Activated CD4-positive, alpha-beta T cell treated with anti-CD3 and anti-CD28 coated beads, Interleukin-2, amount 10 ng/mL, durations not matched to agents 7 days and 5 days (primary cell): ENCODE measurements at regions not wholly inside any gene's neighbourhood (a gene's known extent, or its start where the extent isn't known, plus 50 kb on each side); places are given as distances from the start of the nearest gene placed in this dataset.

Experiments
- CTCF ChIA-PET: fragments of 350-600 bp; sonication (Branson Sonifier 250); formaldehyde crosslinking; loops from one replicate; lab custom pipeline; 2021; ENCODE audit warnings: antibody characterized with exemption; lab: Charles Lee
- POLR2A ChIA-PET: fragments of 350-600 bp; sonication (Branson Sonifier 250); formaldehyde crosslinking; loops from one replicate; lab custom pipeline; 2021; ENCODE audit warnings: antibody characterized with exemption; lab: Charles Lee
- DNase-seq: peaks from one replicate; pipeline ENCODE4 v3.0.0-alpha.2; 2020
- H3K27ac Mint-ChIP-seq: one replicate; pipeline ENCODE4 v1.8.0; 2021; ENCODE audit warnings: mild to moderate bottlenecking, moderate library complexity, mixed read lengths
- H3K27me3 Mint-ChIP-seq: one replicate; pipeline ENCODE4 v1.8.0; 2021; ENCODE audit warnings: mixed read lengths
- H3K36me3 Mint-ChIP-seq: one replicate; pipeline ENCODE4 v1.8.0; 2021; ENCODE audit warnings: low read depth, mixed read lengths
- H3K4me1 Mint-ChIP-seq: one replicate; pipeline ENCODE4 v1.8.0; 2021; ENCODE audit warnings: mixed read lengths
- H3K4me3 Mint-ChIP-seq: one replicate; pipeline ENCODE4 v1.8.0; 2021; ENCODE audit warnings: mild to moderate bottlenecking, moderate library complexity, mixed read lengths
- H3K9me3 Mint-ChIP-seq: one replicate; pipeline ENCODE4 v1.8.0; 2021; ENCODE audit warnings: mixed read lengths

GRCh38 chr7:34389332-34390078 lies 268.5 kb upstream of the NPSR1 start:
- H3K36me3 Mint-ChIP-seq, result no peaks in the 10 kb centered on the region
- no peaks in the 10 kb centered on the region for H3K27me3 Mint-ChIP-seq
- ChIA-PET CTCF (no interaction called here), POLR2A (no interaction called here)
- no peak overlapping the region for H3K4me3 Mint-ChIP-seq
- H3K9me3 Mint-ChIP-seq, result peaks cover 2% of the 10 kb centered on the region
- H3K27ac Mint-ChIP-seq, result no peak overlapping the region
- DNase-seq, result no peak
- H3K4me1 Mint-ChIP-seq, result no peaks in the 10 kb centered on the region

DNA sequence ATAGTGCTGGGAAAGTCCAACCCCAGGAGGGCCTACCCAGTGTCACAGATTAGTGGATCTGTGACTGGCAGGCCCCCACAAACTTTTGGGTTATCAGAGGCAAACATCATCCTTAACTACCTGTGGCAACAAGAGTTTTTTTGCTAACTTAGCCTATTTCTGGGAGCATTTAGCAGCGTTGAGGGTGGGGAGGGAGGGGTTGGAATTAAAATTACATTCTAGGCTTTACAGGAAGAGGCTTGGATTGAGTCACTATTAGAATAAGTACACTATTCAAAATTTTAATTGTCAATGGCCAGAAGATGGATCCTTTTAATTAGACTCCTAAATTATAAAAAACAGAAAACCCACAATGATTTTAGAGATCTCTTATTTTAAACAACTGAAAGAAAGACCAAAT lies 267.9 kb upstream of the NPSR1 start:
- Mint-ChIP-seq H3K4me3 (no peak overlapping the region), H3K27ac (no peak overlapping the region), H3K9me3 (peaks cover 2% of the 10 kb centered on the region), H3K4me1 (no peaks in the 10 kb centered on the region), H3K27me3 (no peaks in the 10 kb centered on the region), H3K36me3 (no peaks in the 10 kb centered on the region)
- CTCF ChIA-PET, result no interaction called here
- POLR2A ChIA-PET, result no interaction called here
- no peak for DNase-seq

GRCh38 chr7:34392972-34393371 lies 265.0 kb upstream of the NPSR1 start:
- H3K4me1 Mint-ChIP-seq, result no peaks in the 10 kb centered on the region
- ChIA-PET CTCF (no interaction called here), POLR2A (no interaction called here)
- H3K27ac Mint-ChIP-seq, result no peak overlapping the region
- H3K36me3 Mint-ChIP-seq, result no peaks in the 10 kb centered on the region
- H3K27me3 Mint-ChIP-seq, result no peaks in the 10 kb centered on the region
- DNase-seq, result no peak
- H3K9me3 Mint-ChIP-seq, result no peaks in the 10 kb centered on the region
- H3K4me3 Mint-ChIP-seq, result no peak overlapping the region

GRCh38 chr7:34396437-34397064 lies 261.5 kb upstream of the NPSR1 start:
- Mint-ChIP-seq H3K27ac (no peak overlapping the region), H3K27me3 (no peaks in the 10 kb centered on the region), H3K4me1 (no peaks in the 10 kb centered on the region), H3K4me3 (no peak overlapping the region), H3K36me3 (no peaks in the 10 kb centered on the region), H3K9me3 (no peaks in the 10 kb centered on the region)
- ChIA-PET CTCF (no interaction called here), POLR2A (no interaction called here)
- no peak for DNase-seq

DNA sequence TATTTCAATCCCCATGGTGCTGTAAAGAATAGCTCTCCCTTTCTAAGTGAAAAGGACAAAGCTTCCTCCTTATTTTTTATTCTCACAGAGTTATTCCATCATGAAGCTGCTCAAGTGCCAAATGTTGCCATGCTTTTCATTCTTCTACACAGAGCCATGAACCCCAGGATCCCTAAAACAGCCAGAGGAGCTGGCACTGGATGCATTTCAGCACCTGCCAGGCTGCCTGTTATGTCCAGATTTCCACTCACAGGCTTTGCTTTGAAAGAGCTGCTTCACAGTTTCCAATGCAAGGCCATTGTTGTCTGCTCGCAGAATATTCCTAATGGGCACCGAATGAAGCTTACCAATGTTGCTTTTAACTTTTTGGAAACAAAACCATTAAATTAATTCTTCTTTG lies 256.2 kb upstream of the NPSR1 start:
- no peaks in the 10 kb centered on the region for H3K4me1 Mint-ChIP-seq
- CTCF ChIA-PET, result interaction anchor here (0.6 kb wide), 1 partner anchor 125 kb away, joined by 3 read pairs; no protein-coding TSS in a partner anchor

GRCh38 chr7:34406848-34407530 lies 251.0 kb upstream of the NPSR1 start:
- no peak for DNase-seq
- Mint-ChIP-seq H3K27ac (no peak overlapping the region), H3K4me1 (no peaks in the 10 kb centered on the region), H3K4me3 (no peak overlapping the region), H3K36me3 (no peaks in the 10 kb centered on the region), H3K9me3 (peaks cover 3% of the 10 kb centered on the region), H3K27me3 (no peaks in the 10 kb centered on the region)
- ChIA-PET CTCF (no interaction called here), POLR2A (no interaction called here)

More for the DNA sequence above, 256.2 kb upstream of the NPSR1 start:
- Mint-ChIP-seq H3K4me3 (no peak overlapping the region), H3K9me3 (peaks cover 3% of the 10 kb centered on the region), H3K36me3 (no peaks in the 10 kb centered on the region), H3K27ac (no peak overlapping the region), H3K27me3 (no peaks in the 10 kb centered on the region)
- POLR2A ChIA-PET, result no interaction called here
- no peak for DNase-seq

GRCh38 chr7:34407586-34407985 lies 250.4 kb upstream of the NPSR1 start:
- H3K36me3 Mint-ChIP-seq, result no peaks in the 10 kb centered on the region
- H3K4me3 Mint-ChIP-seq, result no peak overlapping the region
- no peaks in the 10 kb centered on the region for H3K27me3 Mint-ChIP-seq
- no peak overlapping the region for H3K27ac Mint-ChIP-seq
- H3K4me1 Mint-ChIP-seq, result no peaks in the 10 kb centered on the region
- DNase-seq, result no peak
- CTCF ChIA-PET, result no interaction called here
- POLR2A ChIA-PET, result no interaction called here
- H3K9me3 Mint-ChIP-seq, result peaks cover 3% of the 10 kb centered on the region

DNA sequence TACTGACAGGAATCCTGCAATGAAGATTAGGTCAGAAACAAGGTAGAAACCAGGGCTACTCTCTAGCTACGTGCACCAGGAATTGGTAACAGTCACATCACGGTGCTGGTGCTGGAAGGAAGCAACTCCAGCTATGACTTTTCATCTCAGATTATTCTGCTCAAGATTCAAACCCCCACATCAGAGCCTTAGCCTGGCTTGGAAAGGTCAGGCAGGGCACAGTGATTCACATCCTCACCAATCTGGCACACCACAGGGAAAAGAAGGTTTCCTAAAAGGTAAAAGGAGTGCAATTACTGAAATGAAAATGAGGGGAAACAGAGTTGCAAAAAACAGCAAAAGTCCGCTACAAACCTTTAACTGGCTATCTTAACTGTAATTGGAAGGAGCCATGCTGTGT lies 240.2 kb upstream of the NPSR1 start:
- ChIA-PET POLR2A (no interaction called here), CTCF (no interaction called here)
- H3K9me3 Mint-ChIP-seq, result no peaks in the 10 kb centered on the region
- no peaks in the 10 kb centered on the region for H3K27me3 Mint-ChIP-seq
- no peaks in the 10 kb centered on the region for H3K36me3 Mint-ChIP-seq
- H3K4me3 Mint-ChIP-seq, result no peak overlapping the region
- no peak overlapping the region for H3K27ac Mint-ChIP-seq
- no peaks in the 10 kb centered on the region for H3K4me1 Mint-ChIP-seq
- no peak for DNase-seq

DNA sequence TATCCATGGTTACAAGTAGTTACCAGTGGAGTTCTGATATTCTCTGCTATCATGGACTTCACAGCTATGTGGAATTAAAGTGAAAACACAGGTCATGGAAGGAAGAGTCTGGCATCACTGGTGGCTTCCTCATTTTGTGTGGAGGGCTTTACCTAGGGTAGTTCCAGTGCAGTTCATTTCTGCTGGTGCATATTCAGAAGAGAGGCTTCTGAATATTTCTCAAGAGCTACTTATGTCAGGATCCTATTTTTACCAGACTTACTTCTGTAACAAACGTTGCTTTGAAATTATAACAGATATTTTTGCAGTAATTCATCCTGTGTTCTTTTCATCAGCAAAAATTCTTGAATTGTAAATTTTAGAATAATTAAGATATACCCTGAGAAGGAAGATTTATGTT lies 236.5 kb upstream of the NPSR1 start:
- Mint-ChIP-seq H3K27ac (no peak overlapping the region), H3K9me3 (no peaks in the 10 kb centered on the region), H3K4me1 (no peaks in the 10 kb centered on the region), H3K4me3 (no peak overlapping the region), H3K27me3 (no peaks in the 10 kb centered on the region), H3K36me3 (no peaks in the 10 kb centered on the region)
- ChIA-PET POLR2A (no interaction called here), CTCF (no interaction called here)
- no peak for DNase-seq

GRCh38 chr7:34425194-34425593 lies 232.8 kb upstream of the NPSR1 start:
- Mint-ChIP-seq H3K27ac (no peak overlapping the region), H3K4me1 (no peaks in the 10 kb centered on the region), H3K4me3 (no peak overlapping the region), H3K36me3 (no peaks in the 10 kb centered on the region), H3K27me3 (no peaks in the 10 kb centered on the region), H3K9me3 (no peaks in the 10 kb centered on the region)
- POLR2A ChIA-PET, result no interaction called here
- no peak for DNase-seq
- CTCF ChIA-PET, result no interaction called here

DNA sequence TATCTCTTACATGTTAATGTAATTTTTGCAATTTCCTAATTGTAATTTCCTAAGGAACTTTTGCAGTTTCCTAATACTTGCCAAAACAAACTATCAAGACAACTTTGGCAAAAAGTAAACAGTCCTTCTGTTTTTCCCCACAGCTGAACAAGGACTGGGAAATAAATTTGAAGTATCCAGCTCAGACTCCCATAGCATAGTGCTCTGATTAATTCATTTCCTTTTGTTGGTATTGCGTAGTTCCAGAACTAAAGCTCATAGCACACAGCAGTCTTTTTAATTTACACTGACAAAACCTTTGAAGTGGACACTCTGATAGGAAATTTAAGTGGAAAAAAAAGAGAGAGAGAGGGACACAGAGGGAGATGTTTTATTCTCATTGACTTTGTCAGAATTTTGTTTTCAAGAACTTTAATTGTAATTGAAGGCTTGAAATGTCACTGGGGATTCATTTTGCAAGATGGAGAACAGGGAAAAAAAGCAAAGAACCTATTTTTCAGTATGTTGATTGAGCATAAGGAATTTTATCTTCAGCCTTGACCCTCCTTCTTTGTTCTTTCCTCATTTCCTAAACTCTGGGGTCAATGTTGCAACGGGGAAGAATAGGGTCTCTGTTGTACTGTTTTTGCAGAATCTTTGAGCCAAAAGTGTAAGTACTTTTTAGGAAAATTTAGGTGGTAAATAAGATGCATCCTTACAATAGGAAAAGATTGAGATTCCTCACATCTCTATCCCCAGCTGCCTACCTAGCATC lies 232.2 kb upstream of the NPSR1 start:
- Mint-ChIP-seq H3K27ac (no peak overlapping the region), H3K27me3 (no peaks in the 10 kb centered on the region), H3K4me3 (no peak overlapping the region), H3K4me1 (no peaks in the 10 kb centered on the region), H3K36me3 (no peaks in the 10 kb centered on the region), H3K9me3 (peaks cover 6% of the 10 kb centered on the region)
- POLR2A ChIA-PET, result no interaction called here
- CTCF ChIA-PET, result no interaction called here
- no peak for DNase-seq

- H3K9me3 Mint-ChIP-seq, result peaks cover 28% of the 10 kb centered on the region
- no peak overlapping the region for H3K4me3 Mint-ChIP-seq
- H3K27ac Mint-ChIP-seq, result no peak overlapping the region
- H3K36me3 Mint-ChIP-seq, result no peaks in the 10 kb centered on the region
- ChIA-PET CTCF (no interaction called here), POLR2A (no interaction called here)
- no peaks in the 10 kb centered on the region for H3K4me1 Mint-ChIP-seq
- DNase-seq, result no peak
- no peaks in the 10 kb centered on the region for H3K27me3 Mint-ChIP-seq
Measured at GRCh38 chr7:34430456-34430855, 227.6 kb upstream of the NPSR1 start.

GRCh38 chr7:34438436-34438835 lies 219.6 kb upstream of the NPSR1 start:
- no peaks in the 10 kb centered on the region for H3K27me3 Mint-ChIP-seq
- ChIA-PET POLR2A (no interaction called here), CTCF (no interaction called here)
- no peak overlapping the region for H3K4me3 Mint-ChIP-seq
- DNase-seq, result no peak
- H3K27ac Mint-ChIP-seq, result no peak overlapping the region
- no peaks in the 10 kb centered on the region for H3K4me1 Mint-ChIP-seq
- H3K36me3 Mint-ChIP-seq, result no peaks in the 10 kb centered on the region
- peaks cover 18% of the 10 kb centered on the region for H3K9me3 Mint-ChIP-seq
